Mesendoderm (in vitro differentiated cells): ENCODE measurements at regions not wholly inside any gene's neighbourhood (a gene's known extent, or its start where the extent isn't known, plus 50 kb on each side); places are given as distances from the start of the nearest gene placed in this dataset.

ENCODE experiments used
- DNase-seq: peaks from one replicate; pipeline ENCODE4 v3.0.0; 2013
- H2AK5ac ChIP-seq: 2 replicates; pipeline ENCODE4 v1.6.1; 2013; ENCODE audit warnings: low read length, inconsistent platforms
- H2BK120ac ChIP-seq: 2 replicates; pipeline ENCODE4 v1.6.1; 2013; ENCODE audit warnings: low read depth, mild to moderate bottlenecking, low read length, moderate library complexity, mixed read lengths
- H2BK15ac ChIP-seq: replicated peaks from 2 replicates; pipeline ENCODE4 v1.6.1; 2013; ENCODE audit warnings: low read depth, mild to moderate bottlenecking, moderate library complexity
- H2BK5ac ChIP-seq: 2 replicates; pipeline ENCODE4 v1.6.1; 2013; ENCODE audit warnings: low read length, inconsistent platforms
- H3K18ac ChIP-seq: 2 replicates; pipeline ENCODE4 v1.6.1; 2013; ENCODE audit warnings: mild to moderate bottlenecking, low read length, mixed read lengths
- H3K23ac ChIP-seq: one replicate; pipeline ENCODE4 v1.6.1; 2013; ENCODE audit warnings: low read length
- H3K27ac ChIP-seq: 2 replicates; pipeline ENCODE4 v1.5.1; 2013; ENCODE audit warnings: low read depth, mild to moderate bottlenecking, inconsistent platforms, low read length, moderate library complexity
- H3K27me3 ChIP-seq: 2 replicates; pipeline ENCODE4 v1.6.1; 2013; ENCODE audit warnings: low read length, control low read depth, mild to moderate bottlenecking, inconsistent platforms; ENCODE audit not compliant: insufficient read depth, poor library complexity
- H3K36me3 ChIP-seq: 2 replicates; pipeline ENCODE4 v1.6.1; 2013; ENCODE audit warnings: low read length, inconsistent platforms; ENCODE audit not compliant: control insufficient read depth, insufficient read depth
- H3K4ac ChIP-seq: one replicate; pipeline ENCODE4 v1.6.1; 2013; ENCODE audit warnings: low read depth, mild to moderate bottlenecking, low read length, moderate library complexity
- H3K4me1 ChIP-seq: 2 replicates; pipeline ENCODE4 v1.6.1; 2013; ENCODE audit warnings: low read depth, low read length, inconsistent platforms; ENCODE audit not compliant: control insufficient read depth
- H3K4me2 ChIP-seq: 2 replicates; pipeline ENCODE4 v1.6.1; 2013; ENCODE audit warnings: low read length
- H3K4me3 ChIP-seq: 2 replicates; pipeline ENCODE4 v1.5.1; 2013; ENCODE audit warnings: mild to moderate bottlenecking, low read length
- H3K56ac ChIP-seq: one replicate; pipeline ENCODE4 v1.6.1; 2013; ENCODE audit warnings: low read length
- H3K79me1 ChIP-seq: 2 replicates; pipeline ENCODE4 v1.6.1; 2013; ENCODE audit warnings: low read length, inconsistent platforms
- H3K79me2 ChIP-seq: 2 replicates; pipeline ENCODE4 v1.6.1; 2013; ENCODE audit warnings: mild to moderate bottlenecking, low read length; ENCODE audit not compliant: control insufficient read depth, insufficient read depth
- H3K9ac ChIP-seq: 2 replicates; pipeline ENCODE4 v1.6.1; 2013; ENCODE audit warnings: low read length, inconsistent platforms
- H4K5ac ChIP-seq: one replicate; pipeline ENCODE4 v1.6.1; 2013; ENCODE audit warnings: low read length
- H4K8ac ChIP-seq: one replicate; pipeline ENCODE4 v1.6.1; 2013; ENCODE audit warnings: low read depth, mild to moderate bottlenecking, control low read depth, low read length, moderate library complexity
- WGBS: extraction: QIAGEN DNeasy Blood & Tissue Kit; methylation state at CpG from one replicate; pipeline ENCODE4 v1.1.7; 2013; ENCODE audit warnings: low lambda C conversion rate, missing lambda C conversion rate; ENCODE audit not compliant: insufficient coverage; ENCODE audit errors: extremely low coverage; 5-methylcytosine and 5-hydroxymethylcytosine counted together

GRCh38 chr18:44458777-44459176, 221.9 kb upstream of the SETBP1 start:
- Histone ChIP-seq H3K79me1 (no peaks in the 10 kb centered on the region), H3K4me3 (no peak overlapping the region), H2BK5ac (no peak overlapping the region), H3K4me2 (no peak overlapping the region), H3K36me3 (no peaks in the 10 kb centered on the region), H3K4me1 (no peaks in the 10 kb centered on the region), H3K56ac (no peak overlapping the region), H2AK5ac (no peak overlapping the region), H3K23ac (no peak overlapping the region), H2BK120ac (no peak overlapping the region), H2BK15ac (no peak overlapping the region), H3K79me2 (no peaks in the 10 kb centered on the region), H3K4ac (no peak overlapping the region), H3K9ac (no peak overlapping the region), H4K8ac (no peak overlapping the region), H3K27me3 (no peaks in the 10 kb centered on the region), H3K18ac (no peak overlapping the region), H4K5ac (no peak overlapping the region), H3K27ac (no peak overlapping the region)
- peak; percentile 3 for DNase-seq
- no CpG with 5 or more reads among the region's 2 CpGs for WGBS

DNA sequence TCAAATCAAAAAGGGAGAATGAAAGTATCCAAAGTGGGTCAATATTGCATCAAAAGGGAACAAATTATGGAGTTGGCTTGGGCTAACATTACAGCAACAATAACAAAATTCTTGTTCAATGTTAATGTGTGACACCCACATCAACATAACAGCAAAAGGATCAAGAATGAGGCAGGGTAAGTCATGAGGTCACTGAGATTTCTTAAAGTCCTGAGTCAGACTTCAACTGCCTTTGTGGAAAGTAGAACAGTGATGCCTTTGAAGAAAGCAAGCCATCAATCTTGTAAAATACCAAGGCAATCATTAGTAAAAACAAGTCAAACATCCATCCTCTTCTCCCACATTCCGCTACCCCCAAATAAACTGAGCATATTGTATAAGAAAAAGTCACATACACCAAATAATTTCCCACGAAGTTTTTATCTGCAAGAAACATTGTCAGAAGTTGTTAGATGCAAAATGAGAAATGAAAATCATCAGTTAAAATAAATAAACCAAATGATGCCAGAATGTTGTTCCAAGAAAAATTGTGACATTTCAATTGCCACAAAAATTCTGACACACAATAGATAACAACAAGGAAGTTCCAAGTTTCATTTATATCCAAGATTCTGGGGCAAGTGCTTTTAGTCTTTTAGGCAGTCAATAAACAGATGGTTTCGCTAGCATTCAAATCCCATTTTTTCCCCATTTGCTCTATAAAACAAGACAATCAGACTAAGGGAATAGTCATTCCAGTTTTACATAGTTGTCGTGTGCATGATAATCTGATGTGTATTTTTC, 216.1 kb upstream of the SETBP1 start:
- Histone ChIP-seq H2BK5ac (no peak overlapping the region), H3K23ac (no peak overlapping the region), H2BK15ac (no peak overlapping the region), H3K27ac (no peak overlapping the region), H3K4ac (no peak overlapping the region), H3K4me1 (no peaks in the 10 kb centered on the region), H3K79me2 (no peaks in the 10 kb centered on the region), H3K36me3 (no peaks in the 10 kb centered on the region), H3K4me2 (no peak overlapping the region), H3K18ac (no peak overlapping the region), H4K5ac (no peak overlapping the region), H3K9ac (no peak overlapping the region), H3K4me3 (no peak overlapping the region), H2BK120ac (no peak overlapping the region), H4K8ac (no peak overlapping the region), H3K27me3 (no peaks in the 10 kb centered on the region), H2AK5ac (no peak overlapping the region), H3K56ac (no peak overlapping the region), H3K79me1 (no peaks in the 10 kb centered on the region)
- DNase-seq, result no peak
- WGBS, result 100% methylated on average over 1 of the region's 4 CpGs

- H3K4me1 ChIP-seq, result no peaks in the 10 kb centered on the region
- no peak overlapping the region for H3K4ac ChIP-seq
- no peak overlapping the region for H3K23ac ChIP-seq
- no peak overlapping the region for H2BK120ac ChIP-seq
- no peaks in the 10 kb centered on the region for H3K36me3 ChIP-seq
- no peak overlapping the region for H3K4me3 ChIP-seq
- H3K79me1 ChIP-seq, result no peaks in the 10 kb centered on the region
- H2BK5ac ChIP-seq, result no peak overlapping the region
- H3K56ac ChIP-seq, result no peak overlapping the region
- no peak overlapping the region for H2BK15ac ChIP-seq
- no CpG with 5 or more reads among the region's 2 CpGs for WGBS
- H4K5ac ChIP-seq, result no peak overlapping the region
- no peaks in the 10 kb centered on the region for H3K27me3 ChIP-seq
- H3K18ac ChIP-seq, result no peak overlapping the region
- no peak overlapping the region for H3K27ac ChIP-seq
- no peak overlapping the region for H3K9ac ChIP-seq
- H4K8ac ChIP-seq, result no peak overlapping the region
- H3K4me2 ChIP-seq, result no peak overlapping the region
- DNase-seq, result no peak
- no peak overlapping the region for H2AK5ac ChIP-seq
- no peaks in the 10 kb centered on the region for H3K79me2 ChIP-seq
These were observed 215.3 kb upstream of the SETBP1 start for GRCh38 chr18:44465381-44465841.

- Histone ChIP-seq H3K56ac (no peak overlapping the region), H3K4me1 (no peaks in the 10 kb centered on the region), H2AK5ac (no peak overlapping the region), H3K4me3 (no peak overlapping the region), H3K36me3 (no peaks in the 10 kb centered on the region), H3K27ac (no peak overlapping the region), H3K4ac (no peak overlapping the region), H3K79me1 (no peaks in the 10 kb centered on the region), H3K23ac (no peak overlapping the region), H4K8ac (no peak overlapping the region), H2BK120ac (no peak overlapping the region), H3K18ac (no peak overlapping the region), H3K4me2 (no peak overlapping the region), H3K9ac (no peak overlapping the region), H2BK5ac (no peak overlapping the region), H2BK15ac (no peak overlapping the region), H3K27me3 (no peaks in the 10 kb centered on the region), H3K79me2 (no peaks in the 10 kb centered on the region), H4K5ac (no peak overlapping the region)
- DNase-seq, result no peak
- no CpG with 5 or more reads among the region's 2 CpGs for WGBS
These were observed 213.7 kb upstream of the SETBP1 start for GRCh38 chr18:44466997-44467396.

- Histone ChIP-seq H2AK5ac (no peak overlapping the region), H2BK5ac (no peak overlapping the region), H3K4me1 (no peaks in the 10 kb centered on the region), H3K4me3 (no peak overlapping the region), H3K79me1 (no peaks in the 10 kb centered on the region), H3K36me3 (no peaks in the 10 kb centered on the region), H3K27me3 (no peaks in the 10 kb centered on the region), H3K4ac (no peak overlapping the region), H3K27ac (no peak overlapping the region), H3K9ac (no peak overlapping the region), H3K4me2 (no peak overlapping the region), H4K5ac (no peak overlapping the region), H3K56ac (no peak overlapping the region), H2BK15ac (no peak overlapping the region), H3K23ac (no peak overlapping the region), H3K79me2 (no peaks in the 10 kb centered on the region), H2BK120ac (no peak overlapping the region), H3K18ac (no peak overlapping the region), H4K8ac (no peak overlapping the region)
- no CpG with 5 or more reads among the region's 2 CpGs for WGBS
- DNase-seq, result no peak
These were observed 213.0 kb upstream of the SETBP1 start for GRCh38 chr18:44467718-44468117.
